Upper lobe of left lung (tissue), 6 donors: ENCODE measurements at regions not wholly inside any gene's neighbourhood (a gene's known extent, or its start where the extent isn't known, plus 50 kb on each side); places are given as distances from the start of the nearest gene placed in this dataset.

Source experiments
- ATAC-seq, 2 donors: fragments of 200-7000 bp; cut with Tn5 transposase; one replicate each; pipeline ENCODE4 v1.9.1; 2022; ENCODE audit warnings: mild to moderate bottlenecking in 2 of 2, moderate library complexity in 2 of 2; ENCODE audit not compliant: low FRiP score in 2 of 2
- DNase-seq, 2 donors: peaks; one replicate each; pipeline ENCODE4 v3.0.0-alpha.2; 2019 to 2020
- H3K27ac ChIP-seq, 4 donors: fragments of 200-600 bp; sonication (generic); one replicate each; pipeline ENCODE4 v1.5.1; 2016 to 2019
- H3K27me3 ChIP-seq, 4 donors: fragments of 200-600 bp; sonication (generic); one replicate each; pipeline ENCODE4 v1.5.1; 2017 to 2019
- H3K36me3 ChIP-seq, 4 donors: fragments of 200-600 bp; sonication (generic); one replicate each; pipeline ENCODE4 v1.5.1; 2016 to 2019
- H3K4me1 ChIP-seq, 4 donors: fragments of 200-600 bp; sonication (generic); one replicate each; pipeline ENCODE4 v1.5.1; 2018 to 2019
- H3K4me3 ChIP-seq, 4 donors: fragments of 200-600 bp; sonication (generic); one replicate each; pipeline ENCODE4 v1.5.1; 2017 to 2019; ENCODE audit warnings: mild to moderate bottlenecking in 2 of 4, moderate library complexity in 1 of 4
- H3K9me3 ChIP-seq, 4 donors: fragments of 200-600 bp; sonication (generic); one replicate each; pipeline ENCODE4 v1.5.1; 2018 to 2019
- CTCF ChIP-seq, 6 experiments: fragments of 450-650 bp in 4 of 6; fragments of 200-600 bp in 2 of 6; sonication (generic) in 2 of 6; IDR thresholded peaks; one replicate each; pipeline ENCODE4 v1.5.1; 2016 to 2019; ENCODE audit warnings: antibody characterized with exemption in 6 of 6
- EP300 ChIP-seq, 4 donors: sonication (generic); formaldehyde crosslinking; IDR thresholded peaks; one replicate each; pipeline ENCODE4 v1.5.1; 2017; ENCODE audit warnings: antibody characterized with exemption in 4 of 4, control low read depth in 2 of 4
- POLR2A ChIP-seq, 4 donors: fragments of 450-650 bp; IDR thresholded peaks; one replicate each; pipeline ENCODE4 v1.5.1; 2016 to 2017; ENCODE audit warnings: antibody characterized with exemption in 4 of 4, mild to moderate bottlenecking in 2 of 4
- POLR2AphosphoS5 ChIP-seq, 2 donors: sonication (generic); formaldehyde crosslinking; IDR thresholded peaks; one replicate each; pipeline ENCODE4 v1.5.1; 2017; ENCODE audit warnings: antibody characterized with exemption in 2 of 2
- WGBS, 2 donors: methylation state at CpG; one replicate each; pipeline ENCODE4 v1.1.5; 2017 to 2018; 5-methylcytosine and 5-hydroxymethylcytosine counted together
- donor health status: DM: no; HTN: no; CAD: no; lungs with moderate emphysema.
- donor health status: DM: no; HTN: yes; CAD: no; lungs with severe emphysema.

DNA sequence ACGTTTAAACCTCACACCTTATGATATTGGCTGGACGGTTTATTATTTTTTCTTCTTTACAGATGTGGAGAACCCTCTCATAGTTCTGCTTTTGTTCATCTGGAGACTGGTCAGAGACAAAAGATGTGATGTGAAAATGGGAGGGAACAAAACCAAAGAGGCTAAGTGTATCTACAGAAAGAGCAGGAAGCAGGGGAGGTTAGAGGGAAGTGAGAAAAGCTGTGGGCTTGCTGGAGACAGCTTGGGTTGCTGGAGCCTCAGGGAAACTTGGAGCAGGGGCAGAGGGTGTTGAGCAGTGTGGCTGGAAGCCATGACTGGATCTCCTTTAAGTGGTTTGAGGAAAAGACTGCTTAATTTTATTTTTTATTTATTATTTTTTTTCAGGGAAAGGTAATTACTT, 79.0 kb upstream of the SNX19 start:
- Histone ChIP-seq H3K27me3 (no peaks in the 10 kb centered on the region), H3K36me3 (no peaks in the 10 kb centered on the region), H3K9me3 (no peaks in the 10 kb centered on the region), H3K4me3 (no peak overlapping the region), H3K27ac (no peak overlapping the region), H3K4me1 (peaks cover 0 to 13% (median 8%) of the 10 kb centered on the region in 4 donors)
- ATAC-seq (no peak), DNase-seq (no peak)
- no peak for TF ChIP-seq EP300 (IDR thresholded peaks at IDR 0.05)
- no peak for TF ChIP-seq CTCF (IDR thresholded peaks at IDR 0.05)
- TF ChIP-seq POLR2AphosphoS5 (IDR thresholded peaks at IDR 0.05) = no peak
- TF ChIP-seq POLR2A (IDR thresholded peaks at IDR 0.05) = no peak
- WGBS, 2 donors = 46 to 59% methylated on average over 2 of the region's 2 CpGs

DNA sequence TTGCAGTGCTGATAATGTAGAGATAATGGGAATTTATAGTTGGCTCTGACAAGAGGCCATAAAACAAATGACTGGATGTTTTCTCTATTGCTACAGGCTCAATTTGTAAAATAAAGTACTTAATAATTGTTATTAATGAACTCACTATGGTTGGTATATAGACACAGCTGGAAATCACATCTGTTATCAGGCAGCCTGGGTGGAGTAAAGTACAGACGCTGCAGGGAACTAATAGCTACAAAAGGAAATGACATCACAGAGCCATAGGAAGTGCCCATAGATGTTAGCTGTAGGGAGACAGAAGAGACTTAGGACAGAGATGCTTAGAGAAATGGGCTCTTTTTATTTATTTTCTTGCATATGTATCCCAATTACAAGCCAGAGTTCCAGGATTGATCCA, 81.0 kb upstream of the SNX19 start:
- no peaks in the 10 kb centered on the region for H3K9me3 ChIP-seq
- no peaks in the 10 kb centered on the region for H3K36me3 ChIP-seq
- no peaks in the 10 kb centered on the region for H3K27me3 ChIP-seq
- 20 to 49% methylated on average over 1 of the region's 1 CpG for WGBS, 2 donors
- H3K4me3 ChIP-seq = no peak overlapping the region
- no peak overlapping the region for H3K27ac ChIP-seq
- TF ChIP-seq POLR2AphosphoS5 (IDR thresholded peaks at IDR 0.05) = no peak
- no peak for TF ChIP-seq CTCF (IDR thresholded peaks at IDR 0.05)
- TF ChIP-seq EP300 (IDR thresholded peaks at IDR 0.05) = no peak
- TF ChIP-seq POLR2A (IDR thresholded peaks at IDR 0.05) = no peak
- ATAC-seq = no peak
- no peak for DNase-seq
- peaks cover 0 to 18% (median 8%) of the 10 kb centered on the region in 4 donors for H3K4me1 ChIP-seq

DNA sequence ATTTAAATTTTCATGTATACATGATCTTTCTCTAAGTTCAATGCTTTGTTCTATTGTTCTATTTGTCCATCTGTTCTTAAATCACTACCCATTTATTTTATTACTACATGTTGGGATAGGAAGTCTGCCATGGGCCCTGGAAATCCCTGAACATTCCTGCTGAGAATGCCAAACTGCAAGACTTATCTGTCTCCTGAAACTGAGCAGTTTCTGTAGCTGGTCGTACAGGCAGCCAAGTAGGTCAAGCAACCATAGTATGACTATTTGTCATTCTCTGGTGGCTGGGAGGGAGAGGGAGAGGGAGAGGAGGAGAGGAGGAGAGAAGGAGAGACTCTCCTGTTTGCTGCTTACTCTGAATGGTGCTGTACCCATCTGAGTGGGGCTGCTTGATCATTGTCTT, 82.8 kb upstream of the SNX19 start:
- Histone ChIP-seq H3K27me3 (no peaks in the 10 kb centered on the region), H3K9me3 (no peaks in the 10 kb centered on the region), H3K4me1 (peaks cover 0 to 18% (median 8%) of the 10 kb centered on the region in 4 donors), H3K36me3 (no peaks in the 10 kb centered on the region), H3K4me3 (no peak overlapping the region), H3K27ac (no peak overlapping the region)
- ATAC-seq (no peak), DNase-seq (no peak)
- TF ChIP-seq POLR2A (IDR thresholded peaks at IDR 0.05) (no peak), CTCF (IDR thresholded peaks at IDR 0.05) (no peak), EP300 (IDR thresholded peaks at IDR 0.05) (no peak), POLR2AphosphoS5 (IDR thresholded peaks at IDR 0.05) (no peak)
- 0 to 41% methylated on average over 1 of the region's 1 CpG for WGBS, 2 donors

- H3K9me3 ChIP-seq = no peaks in the 10 kb centered on the region
- 22 to 37% methylated on average over 3 of the region's 3 CpGs for WGBS, 2 donors
These were observed 83.9 kb upstream of the SNX19 start for GRCh38 chr11:130999992-131000770.

More at GRCh38 chr11:130999992-131000770, 83.9 kb upstream of the SNX19 start:
- H3K36me3 ChIP-seq = no peaks in the 10 kb centered on the region
- no peak overlapping the region for H3K4me3 ChIP-seq
- no peaks in the 10 kb centered on the region for H3K27me3 ChIP-seq
- ATAC-seq (peak in 1 of 2 donors; percentile 32), DNase-seq (no peak)
- peak overlapping the region in 1 of 4 donors; percentile 53 for H3K27ac ChIP-seq
- peaks cover 0 to 18% (median 8%) of the 10 kb centered on the region in 4 donors for H3K4me1 ChIP-seq
- TF ChIP-seq CTCF (IDR thresholded peaks at IDR 0.05) (no peak), EP300 (IDR thresholded peaks at IDR 0.05) (no peak), POLR2AphosphoS5 (IDR thresholded peaks at IDR 0.05) (no peak)
